NCI-H2196 treated with DMSO at 0.1 percent for 48 hours (cell line): ENCODE measurements at regions not wholly inside any gene's neighbourhood (a gene's known extent, or its start where the extent isn't known, plus 50 kb on each side); places are given as distances from the start of the nearest gene placed in this dataset.

ENCODE experiments used
- DNase-seq: peaks from one replicate; lab custom pipeline; 2025; ENCODE audit not compliant: unreplicated experiment; lab: John Stamatoyannopoulos, UW

DNA sequence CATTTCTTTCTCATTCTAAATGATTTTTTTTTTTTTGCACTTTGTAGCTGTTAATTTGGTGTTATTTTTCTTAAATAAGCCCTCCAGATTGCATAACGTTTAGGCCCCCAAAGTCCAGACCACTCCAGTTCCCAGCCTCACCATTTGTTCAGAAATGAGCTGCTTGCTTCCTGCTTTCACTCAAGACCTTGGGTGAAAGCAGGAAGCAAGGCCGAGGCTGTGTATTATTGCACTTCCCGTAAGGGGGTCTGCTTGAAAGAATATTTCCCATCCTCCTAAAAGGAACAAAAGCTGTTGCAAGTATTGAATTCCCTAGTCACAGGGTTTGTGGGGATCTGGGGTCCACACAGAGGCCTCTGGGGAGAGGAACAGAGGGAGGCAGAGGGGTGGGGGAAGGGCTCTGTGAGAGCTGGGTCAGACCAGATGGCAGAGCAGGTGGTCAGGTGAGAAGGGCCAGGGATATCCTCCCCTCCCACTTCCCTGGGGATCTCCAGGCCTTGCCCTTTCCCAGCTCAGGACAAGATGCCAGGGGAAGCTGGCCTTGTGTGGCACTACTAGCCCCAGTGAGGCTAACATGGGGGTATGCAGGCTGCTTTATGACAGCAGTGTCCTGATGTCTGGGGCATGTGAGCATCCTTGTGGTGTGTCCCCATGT is 51.6 kb upstream of the MYEOV start:
- DNase-seq: no peak

DNA sequence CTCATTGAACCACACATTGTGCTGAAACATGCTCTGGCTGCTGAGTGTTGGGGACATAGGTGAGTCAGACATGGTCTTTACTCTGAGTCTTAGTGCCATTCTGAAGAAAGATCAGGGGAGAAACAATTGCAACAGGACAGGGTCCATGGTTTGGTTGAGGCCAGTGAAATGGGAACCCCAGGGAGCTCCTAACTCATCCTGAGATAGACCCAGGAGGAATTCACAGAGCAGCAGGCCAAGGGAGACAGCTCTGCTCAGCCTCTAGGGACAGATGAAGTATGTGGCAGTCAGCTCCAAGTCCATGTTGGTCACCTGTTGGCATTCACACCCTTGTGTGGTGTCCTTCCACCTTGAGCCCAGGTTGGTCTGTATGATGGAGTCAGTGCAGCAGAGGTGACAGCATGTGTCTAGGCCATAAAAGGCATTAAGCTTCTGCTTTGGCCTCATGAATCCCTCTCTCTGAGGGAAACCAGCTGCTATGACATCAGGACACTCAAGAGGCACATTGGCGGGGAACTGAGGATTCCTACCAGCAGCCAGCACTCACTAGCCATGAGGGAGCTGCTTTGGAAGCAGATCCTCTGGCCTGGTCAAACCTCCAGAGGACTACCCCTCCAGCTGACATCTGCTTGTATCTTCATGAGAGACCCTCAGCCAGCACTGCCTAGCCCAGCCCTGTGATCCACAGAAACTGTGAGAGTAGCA is 50.3 kb upstream of the MYEOV start:
- no peak for DNase-seq
